ENCODE measurements at regions not wholly inside any gene's neighbourhood (a gene's known extent, or its start where the extent isn't known, plus 50 kb on each side); places are given as distances from the start of the nearest gene placed in this dataset.

DNA sequence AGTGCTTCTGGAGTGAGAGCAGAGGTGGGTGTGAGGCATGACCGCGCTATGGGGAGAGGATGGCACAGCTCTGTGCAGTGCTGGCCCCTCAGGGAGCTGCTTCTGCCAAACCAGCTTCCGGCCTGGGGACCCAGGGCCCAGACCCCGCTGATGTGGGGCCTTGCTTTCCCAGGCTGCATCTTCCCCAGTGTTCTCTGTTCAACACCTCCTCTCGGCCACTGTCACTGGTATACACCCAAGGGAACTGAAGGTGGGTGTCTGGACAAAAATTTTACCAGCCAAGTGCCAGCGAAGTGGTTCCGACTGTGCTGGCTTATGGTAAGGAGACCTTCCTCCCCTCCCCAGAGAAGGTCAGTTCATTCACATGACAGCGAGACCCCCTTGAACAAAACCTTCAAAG lies 179.1 kb downstream of the AACS start:
- TF ChIP-seq, protein P1, sequence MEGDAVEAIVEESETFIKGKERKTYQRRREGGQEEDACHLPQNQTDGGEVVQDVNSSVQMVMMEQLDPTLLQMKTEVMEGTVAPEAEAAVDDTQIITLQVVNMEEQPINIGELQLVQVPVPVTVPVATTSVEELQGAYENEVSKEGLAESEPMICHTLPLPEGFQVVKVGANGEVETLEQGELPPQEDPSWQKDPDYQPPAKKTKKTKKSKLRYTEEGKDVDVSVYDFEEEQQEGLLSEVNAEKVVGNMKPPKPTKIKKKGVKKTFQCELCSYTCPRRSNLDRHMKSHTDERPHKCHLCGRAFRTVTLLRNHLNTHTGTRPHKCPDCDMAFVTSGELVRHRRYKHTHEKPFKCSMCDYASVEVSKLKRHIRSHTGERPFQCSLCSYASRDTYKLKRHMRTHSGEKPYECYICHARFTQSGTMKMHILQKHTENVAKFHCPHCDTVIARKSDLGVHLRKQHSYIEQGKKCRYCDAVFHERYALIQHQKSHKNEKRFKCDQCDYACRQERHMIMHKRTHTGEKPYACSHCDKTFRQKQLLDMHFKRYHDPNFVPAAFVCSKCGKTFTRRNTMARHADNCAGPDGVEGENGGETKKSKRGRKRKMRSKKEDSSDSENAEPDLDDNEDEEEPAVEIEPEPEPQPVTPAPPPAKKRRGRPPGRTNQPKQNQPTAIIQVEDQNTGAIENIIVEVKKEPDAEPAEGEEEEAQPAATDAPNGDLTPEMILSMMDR (IDR thresholded peaks at IDR 0.05) = no peak
- no peak for TF ChIP-seq EZH2 (IDR thresholded peaks at IDR 0.05)
